Hypothalamus (tissue), 51 donors: ENCODE measurements at regions not wholly inside any gene's neighbourhood (a gene's known extent, or its start where the extent isn't known, plus 50 kb on each side); places are given as distances from the start of the nearest gene placed in this dataset.
"Not testable (repeated sequence)": the region's sequence is repeated elsewhere in the genome, so short reads cannot be mapped to it uniquely, and the experiment has no call there.

Source experiments
- DNase-seq, 51 donors: peaks; one replicate each; lab custom pipeline; 2025; lab: John Stamatoyannopoulos, UW

DNA sequence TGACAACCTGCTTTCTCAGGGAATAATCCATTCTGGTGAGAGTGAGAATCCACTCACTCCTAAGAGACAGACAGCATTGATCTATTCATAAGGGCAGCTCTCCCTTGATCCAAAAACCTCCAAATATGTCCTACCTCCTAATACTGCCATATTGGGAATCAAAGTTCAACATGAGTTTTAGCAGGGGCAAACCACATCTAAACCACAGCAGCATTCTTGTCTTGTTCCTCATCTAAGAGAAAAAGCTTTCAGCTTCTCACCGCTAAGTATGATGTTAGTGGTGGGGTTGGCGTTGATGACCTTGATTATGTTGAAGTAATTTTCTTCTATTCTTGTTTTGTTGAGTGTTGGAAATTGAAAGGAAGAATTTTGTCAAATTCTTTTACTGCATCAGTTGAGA is 69.6 kb downstream of the SERTM2 start:
- no peak for DNase-seq

DNA sequence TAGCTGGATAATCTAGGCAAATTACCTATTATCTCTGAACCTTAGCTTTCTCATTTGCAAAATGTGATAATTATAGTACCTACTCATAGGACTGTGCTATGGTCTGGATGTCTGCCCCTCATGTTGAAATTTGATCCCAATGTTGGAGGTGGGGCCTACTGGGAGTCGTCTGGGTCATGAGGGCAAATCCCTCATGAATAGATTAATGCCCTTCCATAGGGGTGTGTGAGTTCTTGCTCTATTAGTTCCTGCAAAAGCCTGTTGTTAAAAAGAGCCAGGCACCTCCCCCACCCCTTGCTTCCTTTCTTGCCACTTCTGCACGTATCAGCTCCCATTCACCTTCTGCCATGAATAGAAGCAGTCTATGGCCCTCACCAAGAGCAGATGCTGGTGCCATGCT is 73.9 kb downstream of the SERTM2 start:
- no peak for DNase-seq

DNA sequence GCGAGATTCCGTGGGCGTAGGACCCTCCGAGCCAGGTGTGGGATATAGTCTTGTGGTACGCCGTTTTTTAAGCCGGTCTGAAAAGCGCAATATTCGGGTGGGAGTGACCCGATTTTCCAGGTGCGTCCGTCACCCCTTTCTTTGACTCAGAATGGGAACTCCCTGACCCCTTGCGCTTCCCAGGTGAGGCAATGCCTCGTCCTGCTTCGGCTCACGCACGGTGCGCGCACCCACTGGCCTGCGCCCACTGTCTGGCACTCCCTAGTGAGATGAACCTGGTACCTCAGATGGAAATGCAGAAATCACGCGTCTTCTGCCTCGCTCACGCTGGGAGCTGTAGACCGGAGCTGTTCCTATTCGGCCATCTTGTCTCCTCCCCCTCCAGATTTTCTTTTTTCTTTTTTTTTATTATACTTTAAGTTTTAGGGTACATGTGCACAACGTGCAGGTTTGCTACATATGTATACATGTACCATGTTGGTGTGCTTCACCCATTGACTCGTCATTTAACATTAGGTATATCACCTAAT is 83.0 kb downstream of the SERTM2 start:
- not testable (repeated sequence) for DNase-seq

- no peak for DNase-seq
Observed at GRCh38 chrX:111597967-111598366, 83.0 kb upstream of the ALG13 start.

DNA sequence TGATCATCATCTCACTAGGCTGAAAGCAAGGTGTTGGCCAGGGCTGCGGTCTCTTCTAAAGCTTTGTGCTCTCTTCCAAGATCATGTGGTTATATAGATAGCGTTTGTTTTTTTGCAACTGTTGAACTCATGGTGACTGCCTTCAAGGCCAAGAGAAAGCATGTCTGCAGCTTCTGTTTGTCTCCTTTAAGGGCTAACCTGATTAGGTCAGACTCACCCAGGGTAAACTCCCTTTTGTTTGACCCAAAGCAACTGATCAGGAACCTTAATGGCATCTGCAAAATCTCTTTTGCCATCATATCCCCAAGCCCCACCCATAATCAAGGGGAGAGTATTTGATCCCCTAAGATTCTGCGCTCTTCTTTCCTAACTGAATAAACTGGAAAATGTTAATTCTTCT is 72.2 kb upstream of the ALG13 start:
- DNase-seq, result no peak

GRCh38 chrX:111609206-111609605 is 71.8 kb upstream of the ALG13 start:
- no peak for DNase-seq

DNA sequence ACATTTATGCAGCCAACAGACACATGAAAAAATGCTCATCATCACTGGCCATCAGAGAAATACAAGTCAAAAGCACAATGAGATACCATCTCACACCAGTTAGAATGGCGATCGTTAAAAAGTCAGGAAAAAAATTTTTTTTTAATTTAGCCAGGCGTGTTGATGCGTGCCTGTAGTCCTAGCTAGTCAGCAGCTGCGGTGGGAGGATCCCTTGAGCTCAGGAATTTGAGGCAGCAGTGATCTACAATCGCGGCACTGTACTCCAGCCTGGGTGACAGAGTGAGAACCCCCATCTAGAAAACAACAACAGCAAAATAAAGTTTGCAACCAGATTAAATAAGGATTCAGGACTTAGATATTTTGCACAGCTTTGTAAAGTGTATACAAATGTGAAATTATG is 65.7 kb upstream of the ALG13 start:
- no peak for DNase-seq

- no peak for DNase-seq
Observed at GRCh38 chrX:111616786-111617185, 64.2 kb upstream of the ALG13 start.

- peak in 7 of 51 donors; percentile 0 to 1 (median 0) for DNase-seq
Observed at GRCh38 chrX:111620084-111620483, 60.9 kb upstream of the ALG13 start.

DNA sequence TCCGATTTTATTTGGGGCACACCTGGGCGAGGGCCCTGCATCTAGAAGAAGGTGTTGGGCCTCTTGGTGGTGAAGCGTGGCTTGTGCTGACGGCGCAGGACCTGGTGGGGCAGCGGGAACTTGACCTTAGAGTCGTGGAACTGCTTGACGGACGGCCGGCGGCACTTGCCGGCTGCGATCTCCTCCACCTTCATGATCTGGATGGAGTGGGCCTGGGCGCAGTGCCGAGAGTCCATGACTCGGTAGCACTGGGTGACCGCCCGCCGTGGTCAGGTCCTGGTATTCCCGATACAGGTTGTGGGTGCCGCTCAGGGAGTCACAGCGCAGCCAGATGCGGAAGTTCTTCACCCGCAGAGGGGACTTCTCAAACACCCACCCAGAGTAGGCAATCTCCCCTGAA is 56.8 kb upstream of the ALG13 start:
- no peak for DNase-seq

- DNase-seq, result not testable (repeated sequence)
Observed at GRCh38 chrX:111627256-111627655, 53.7 kb upstream of the ALG13 start.
